AG04450 (cell line): ENCODE measurements at regions not wholly inside any gene's neighbourhood (a gene's known extent, or its start where the extent isn't known, plus 50 kb on each side); places are given as distances from the start of the nearest gene placed in this dataset.

Experiments used
- CTCF ChIA-PET: fragments of 300-600, 350-600 bp; formaldehyde crosslinking; extraction: SDS; loops from one replicate; lab custom pipeline; 2022; ENCODE audit warnings: antibody characterized with exemption, inconsistent platforms; lab: Charles Lee
- POLR2A ChIA-PET: fragments of 350-600 bp; formaldehyde crosslinking; extraction: SDS; loops from one replicate; lab custom pipeline; 2021; ENCODE audit warnings: antibody characterized with exemption, inconsistent platforms; lab: Yijun Ruan, JAX
- DNase-seq: peaks from one replicate; pipeline ENCODE4 v3.0.0-alpha.2; 2011; ENCODE audit warnings: low read depth, low spot score
- H3K27ac ChIP-seq: one replicate; pipeline ENCODE4 v1.5.1; 2012; ENCODE audit warnings: low read depth, low read length, control low read depth
- H3K27me3 ChIP-seq: one replicate; pipeline ENCODE4 v1.6.0; 2012; ENCODE audit warnings: low read length; ENCODE audit not compliant: control insufficient read depth, insufficient read depth
- H3K4me3 ChIP-seq: 2 replicates; pipeline ENCODE4 v1.5.1; 2011; ENCODE audit warnings: mild to moderate bottlenecking, low read depth, low read length, control low read depth
- H3K9me3 ChIP-seq: 2 replicates; pipeline ENCODE4 v1.5.1; 2012; ENCODE audit warnings: low read length; ENCODE audit not compliant: control insufficient read depth, insufficient read depth
- CTCF ChIP-seq: IDR thresholded peaks from 2 replicates; pipeline ENCODE4 v1.5.1; 2011; ENCODE audit warnings: low read depth, low read length, control low read depth, inconsistent platforms

- ChIA-PET POLR2A (no interaction called here), CTCF (no interaction called here)
- Histone ChIP-seq H3K4me3 (no peak overlapping the region), H3K27me3 (no peaks in the 10 kb centered on the region), H3K27ac (no peak overlapping the region), H3K9me3 (peaks cover 3% of the 10 kb centered on the region; the same call in 1 of the 2 replicates)
- DNase-seq: no peak
- TF ChIP-seq CTCF: no peak
Observed at GRCh38 chr4:186932631-186933187, 209.1 kb upstream of the FAT1 start.

- DNase-seq: no peak
- no peak for TF ChIP-seq CTCF
- H3K27me3 ChIP-seq: no peaks in the 10 kb centered on the region
- H3K9me3 ChIP-seq: peaks cover 3% of the 10 kb centered on the region; the same call in 1 of the 2 replicates
- CTCF ChIA-PET: no interaction called here
- POLR2A ChIA-PET: no interaction called here
- no peak overlapping the region for H3K4me3 ChIP-seq
- H3K27ac ChIP-seq: no peak overlapping the region
Observed at GRCh38 chr4:186934244-186934643, 210.6 kb upstream of the FAT1 start.

- POLR2A ChIA-PET: no interaction called here
- H3K27me3 ChIP-seq: no peaks in the 10 kb centered on the region
- no peak for DNase-seq
- peaks cover 3% of the 10 kb centered on the region; the same call in 1 of the 2 replicates for H3K9me3 ChIP-seq
- no peak overlapping the region for H3K4me3 ChIP-seq
- TF ChIP-seq CTCF: no peak
- no peak overlapping the region for H3K27ac ChIP-seq
- CTCF ChIA-PET: no interaction called here
Observed at GRCh38 chr4:186934841-186935443, 211.3 kb upstream of the FAT1 start.

GRCh38 chr4:186935901-186936300 lies 212.2 kb upstream of the FAT1 start:
- Histone ChIP-seq H3K9me3 (no peaks in the 10 kb centered on the region), H3K4me3 (no peak overlapping the region), H3K27me3 (no peaks in the 10 kb centered on the region), H3K27ac (no peak overlapping the region)
- TF ChIP-seq CTCF: no peak
- DNase-seq: no peak
- ChIA-PET POLR2A (no interaction called here), CTCF (no interaction called here)
